NCI-H526 (cell line): ENCODE measurements at regions not wholly inside any gene's neighbourhood (a gene's known extent, or its start where the extent isn't known, plus 50 kb on each side); places are given as distances from the start of the nearest gene placed in this dataset.

Source experiments
- DNase-seq, 2 experiments: peaks; one replicate each; lab custom pipeline; 2025; lab: John Stamatoyannopoulos, UW

GRCh38 chr13:107205318-107206104 lies 637.6 kb upstream of the ARGLU1 start:
- peak in 1 of 2 experiments; percentile 67 for DNase-seq

GRCh38 chr13:107203146-107203847 lies 635.4 kb upstream of the ARGLU1 start:
- no peak for DNase-seq

- peak in 1 of 2 experiments; percentile 44 for DNase-seq
These were observed 634.6 kb upstream of the ARGLU1 start for GRCh38 chr13:107202371-107203023.

GRCh38 chr13:107200491-107200890 lies 632.6 kb upstream of the ARGLU1 start:
- no peak for DNase-seq

- no peak for DNase-seq
These were observed 624.4 kb upstream of the ARGLU1 start for GRCh38 chr13:107192289-107192688.

- DNase-seq: no peak
These were observed 622.1 kb upstream of the ARGLU1 start for GRCh38 chr13:107190065-107190464.

- no peak for DNase-seq
These were observed 618.0 kb upstream of the ARGLU1 start for GRCh38 chr13:107185889-107186288.

GRCh38 chr13:107170270-107170931 lies 602.5 kb upstream of the ARGLU1 start:
- no peak for DNase-seq

GRCh38 chr13:107157271-107157670 lies 589.3 kb upstream of the ARGLU1 start:
- no peak for DNase-seq

GRCh38 chr13:107144432-107144831 lies 576.5 kb upstream of the ARGLU1 start:
- peak in 1 of 2 experiments; percentile 8 for DNase-seq

- no peak for DNase-seq
These were observed 573.8 kb upstream of the ARGLU1 start for GRCh38 chr13:107141767-107142166.

- DNase-seq: no peak
These were observed 571.1 kb upstream of the ARGLU1 start for GRCh38 chr13:107139006-107139405.

- DNase-seq: no peak
These were observed 570.5 kb upstream of the ARGLU1 start for GRCh38 chr13:107138486-107138885.

GRCh38 chr13:107133950-107134349 lies 566.0 kb upstream of the ARGLU1 start:
- DNase-seq: no peak

GRCh38 chr13:107130566-107130965 lies 562.6 kb upstream of the ARGLU1 start:
- no peak for DNase-seq

- DNase-seq: no peak
These were observed 556.8 kb upstream of the ARGLU1 start for GRCh38 chr13:107124730-107125129.

- peak; percentile 10 to 46 for DNase-seq
These were observed 556.3 kb upstream of the ARGLU1 start for GRCh38 chr13:107124129-107124718.

- DNase-seq: no peak
These were observed 553.9 kb upstream of the ARGLU1 start for GRCh38 chr13:107121793-107122192.

GRCh38 chr13:107119989-107120881 lies 552.3 kb upstream of the ARGLU1 start:
- DNase-seq: no peak

GRCh38 chr13:107118506-107118905 lies 550.6 kb upstream of the ARGLU1 start:
- no peak for DNase-seq
